HG02840 (cell line): ENCODE measurements at regions not wholly inside any gene's neighbourhood (a gene's known extent, or its start where the extent isn't known, plus 50 kb on each side); places are given as distances from the start of the nearest gene placed in this dataset.

Experiments
- ATAC-seq: cut with Tn5 transposase; IDR thresholded peaks from one replicate; pipeline ENCODE4 v1.9.1; 2021; ENCODE audit warnings: mild to moderate bottlenecking, moderate library complexity, moderate number of reproducible peaks; ENCODE audit not compliant: unreplicated experiment, low FRiP score

GRCh38 chr1:184141361-184141880 lies 89.9 kb downstream of the TSEN15 start:
- no peak for ATAC-seq

DNA sequence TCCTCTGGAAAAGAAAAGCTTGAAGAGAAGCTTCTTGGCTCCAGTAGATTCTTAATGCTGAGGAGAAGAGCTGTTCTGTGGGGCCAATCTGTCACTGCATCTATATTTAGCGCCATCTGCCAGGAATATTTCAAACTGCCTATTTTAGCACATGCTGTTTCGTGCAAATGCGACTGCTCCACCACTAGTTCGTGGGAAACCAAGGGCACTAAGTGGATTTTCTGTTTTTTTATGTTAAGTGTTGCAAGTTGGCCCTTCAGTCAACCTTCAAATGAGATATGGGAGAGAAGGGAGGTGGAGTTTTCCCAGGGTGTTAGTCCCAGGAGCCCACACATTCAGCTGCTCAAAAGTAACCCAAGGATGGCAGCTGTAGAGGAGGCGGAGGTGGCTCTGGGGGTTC lies 91.9 kb downstream of the TSEN15 start:
- ATAC-seq, result no peak

DNA sequence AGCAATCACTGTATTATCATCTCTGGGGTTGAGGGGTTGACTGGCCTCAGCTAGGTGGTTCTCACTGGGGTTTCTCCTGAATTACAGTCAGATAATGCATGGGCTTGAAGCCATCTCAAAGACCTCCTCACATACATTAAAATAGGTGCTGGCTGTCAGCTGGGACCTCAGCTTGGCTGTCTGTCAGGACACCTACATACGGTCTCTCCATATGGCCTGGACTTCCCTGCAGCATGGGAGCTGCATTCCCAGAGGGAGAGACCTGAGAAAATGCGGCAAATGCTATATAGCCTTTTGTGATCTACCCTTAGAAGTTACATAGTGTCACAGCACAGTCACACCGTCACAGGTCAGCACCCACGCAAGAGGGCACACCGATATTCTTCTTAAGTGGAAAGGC lies 93.6 kb downstream of the TSEN15 start:
- no peak for ATAC-seq

DNA sequence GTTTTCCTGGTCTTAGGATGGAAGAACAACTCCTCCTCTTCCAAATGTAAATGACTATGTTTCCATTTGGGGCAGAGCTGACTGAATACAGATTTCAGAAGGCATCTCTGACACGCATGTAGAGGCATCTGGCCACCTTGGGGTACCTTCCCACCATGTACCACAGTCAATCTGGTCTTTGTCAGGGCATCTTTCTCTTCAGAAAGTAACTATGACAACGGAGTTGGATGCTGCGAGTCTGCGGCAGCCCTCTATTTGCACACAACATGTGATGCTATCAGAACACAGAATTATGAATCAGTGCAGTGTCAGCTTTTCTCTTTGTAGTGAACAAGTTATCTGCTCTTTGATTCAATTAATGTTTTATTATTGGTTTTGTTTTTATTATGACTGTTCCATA lies 94.7 kb downstream of the TSEN15 start:
- ATAC-seq, result no peak

DNA sequence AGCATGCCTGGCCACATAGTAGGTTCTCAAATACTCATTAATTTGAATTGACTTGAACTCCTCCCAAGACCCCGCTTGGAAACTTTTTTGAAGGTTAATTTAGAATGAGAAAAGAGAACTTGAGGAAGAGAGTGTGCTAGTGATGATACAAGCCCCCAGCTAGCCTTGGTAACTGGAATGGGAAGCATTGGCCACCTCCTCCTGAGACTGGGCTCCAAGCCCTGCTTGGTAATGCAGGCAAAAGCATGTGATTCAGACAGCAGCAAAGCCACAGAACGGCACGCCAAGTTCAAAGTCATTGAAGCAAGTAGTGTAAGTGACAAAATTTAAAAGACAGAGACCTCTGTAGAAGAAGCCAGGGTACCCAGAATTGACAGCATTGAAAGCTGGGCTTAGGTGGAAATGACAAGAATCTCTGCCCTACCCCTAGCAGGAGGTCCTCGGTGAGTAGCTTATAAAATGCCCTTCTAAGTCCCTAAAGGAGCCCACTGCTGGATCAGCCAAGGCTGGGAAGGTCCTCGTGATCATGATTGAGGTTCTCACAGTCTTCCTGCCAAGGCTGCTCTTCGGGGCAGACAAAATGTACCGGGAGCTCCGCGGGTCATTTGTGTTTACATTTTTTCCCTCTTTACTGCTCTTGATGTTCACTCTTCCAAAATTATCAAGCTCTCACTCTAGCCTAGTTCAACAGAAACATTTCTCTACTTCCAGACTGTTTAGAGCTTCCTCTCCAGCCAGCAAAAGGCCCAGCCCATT lies 99.4 kb downstream of the TSEN15 start:
- ATAC-seq, result no peak

GRCh38 chr1:184152434-184152898 lies 100.9 kb downstream of the TSEN15 start:
- ATAC-seq, result no peak

DNA sequence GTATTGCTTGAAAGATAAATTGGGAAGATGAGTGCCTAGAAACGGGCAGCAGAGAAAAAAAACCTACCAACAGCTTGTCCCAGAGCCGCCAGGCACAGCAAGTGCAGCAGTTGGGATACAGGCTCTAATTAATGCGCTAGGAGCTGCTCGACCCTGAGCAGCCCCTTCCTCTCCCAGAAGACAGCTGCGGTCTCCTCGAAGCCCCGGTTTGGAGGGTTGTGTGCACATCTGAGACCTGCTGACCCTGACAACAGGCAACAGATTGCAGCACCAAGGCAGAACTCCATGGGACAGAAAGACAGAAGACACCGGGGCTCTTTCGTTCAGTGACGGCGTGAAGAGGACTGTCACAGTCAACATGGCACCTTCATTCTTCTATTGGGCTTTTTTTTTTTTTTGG lies 101.4 kb downstream of the TSEN15 start:
- no peak for ATAC-seq

- no peak for ATAC-seq
These were observed 102.2 kb downstream of the TSEN15 start for GRCh38 chr1:184153731-184154130.

DNA sequence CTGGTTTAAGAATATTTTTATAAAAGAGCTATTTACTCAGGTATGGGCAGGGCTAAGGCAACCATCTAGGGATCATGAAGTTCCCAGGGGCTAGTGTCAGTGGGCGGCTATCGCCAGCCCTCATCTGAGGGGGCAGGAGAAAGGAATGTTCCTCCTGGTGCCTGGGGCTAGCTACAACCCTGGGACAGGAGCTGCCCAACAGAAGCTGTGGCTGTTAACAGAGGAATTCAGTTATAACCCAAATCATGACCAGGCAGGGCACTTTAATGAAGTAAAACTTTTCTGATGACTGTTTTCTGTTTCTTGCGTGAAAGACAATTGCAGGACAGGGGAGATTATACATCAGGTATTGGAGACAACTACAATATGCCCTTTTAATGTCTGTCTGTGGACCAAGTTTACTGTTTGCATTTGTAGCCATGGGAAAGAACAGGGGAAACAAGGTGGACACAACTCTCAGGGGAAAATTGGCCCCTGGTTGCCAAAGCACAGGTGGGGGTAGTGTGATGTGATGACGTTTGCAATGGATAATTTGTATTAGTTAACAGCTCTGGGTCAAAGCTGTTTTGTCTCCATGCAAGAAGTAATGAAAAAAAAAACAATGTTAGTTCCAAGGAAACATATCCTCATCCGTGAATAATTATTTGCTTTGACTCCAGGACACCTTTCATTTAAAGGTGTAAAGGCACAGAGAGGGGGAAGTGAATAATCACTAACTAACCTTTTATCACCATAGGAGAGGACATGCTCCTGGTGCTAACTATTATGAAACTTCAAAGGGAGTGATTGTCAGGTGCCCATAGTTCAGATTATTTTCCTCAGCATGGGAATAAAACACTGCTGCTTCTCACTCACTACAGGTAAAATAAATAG lies 105.2 kb downstream of the TSEN15 start:
- no peak for ATAC-seq

DNA sequence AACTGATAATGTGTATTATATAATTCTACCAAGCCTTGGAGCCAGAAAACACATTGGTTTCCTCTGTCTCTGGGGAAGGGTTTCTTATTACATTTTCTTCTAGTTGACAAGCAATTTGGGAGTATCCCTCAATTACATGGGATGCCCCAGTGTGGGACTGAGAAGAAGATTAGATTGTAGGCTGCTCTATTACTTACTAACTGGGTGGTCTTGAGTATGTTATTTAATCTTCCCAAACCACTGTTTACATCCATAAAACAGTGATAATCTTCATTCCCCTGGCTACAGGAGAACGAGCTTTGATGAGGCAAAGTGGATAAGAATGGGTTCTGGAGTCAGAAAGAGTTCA lies 105.8 kb downstream of the TSEN15 start:
- ATAC-seq, result no peak

DNA sequence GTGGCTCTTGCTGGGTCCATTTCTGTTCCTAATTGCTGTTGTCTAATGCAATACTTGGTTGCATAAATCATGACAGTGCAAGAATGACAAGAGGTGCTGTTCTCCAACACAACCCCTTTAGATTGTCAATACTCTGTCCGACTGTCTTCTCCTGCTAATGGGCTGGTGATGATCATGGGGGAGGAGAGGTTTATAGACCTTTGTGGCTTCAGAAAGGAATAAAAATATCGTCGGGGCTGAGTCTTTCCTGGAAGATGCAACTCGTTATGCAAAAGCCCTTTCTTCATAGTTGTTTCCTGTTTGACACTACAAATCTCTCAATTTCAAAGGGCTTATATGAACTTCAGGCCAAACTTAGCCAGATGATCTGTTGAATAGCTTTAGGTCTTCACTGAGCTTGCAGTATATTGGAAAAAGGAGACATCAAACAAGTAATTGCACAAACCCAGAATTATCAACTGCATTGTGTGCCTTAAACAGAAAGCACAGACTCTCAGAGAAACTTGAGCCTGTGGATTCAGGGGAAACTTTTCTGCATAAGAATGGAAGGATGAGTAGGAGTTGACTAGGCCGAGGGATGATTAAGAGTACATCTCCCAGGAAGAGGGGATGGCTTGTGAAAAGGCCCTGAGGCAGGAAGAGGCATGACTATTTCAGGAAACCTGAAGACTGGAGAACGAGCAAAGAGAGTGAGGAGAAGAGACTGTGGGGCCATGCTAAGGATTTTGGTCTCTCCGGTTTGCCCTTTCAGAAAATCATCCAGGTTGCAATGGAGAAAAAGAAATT lies 107.6 kb downstream of the TSEN15 start:
- ATAC-seq, result no peak

- no peak for ATAC-seq
These were observed 108.7 kb downstream of the TSEN15 start for GRCh38 chr1:184160236-184160635.

DNA sequence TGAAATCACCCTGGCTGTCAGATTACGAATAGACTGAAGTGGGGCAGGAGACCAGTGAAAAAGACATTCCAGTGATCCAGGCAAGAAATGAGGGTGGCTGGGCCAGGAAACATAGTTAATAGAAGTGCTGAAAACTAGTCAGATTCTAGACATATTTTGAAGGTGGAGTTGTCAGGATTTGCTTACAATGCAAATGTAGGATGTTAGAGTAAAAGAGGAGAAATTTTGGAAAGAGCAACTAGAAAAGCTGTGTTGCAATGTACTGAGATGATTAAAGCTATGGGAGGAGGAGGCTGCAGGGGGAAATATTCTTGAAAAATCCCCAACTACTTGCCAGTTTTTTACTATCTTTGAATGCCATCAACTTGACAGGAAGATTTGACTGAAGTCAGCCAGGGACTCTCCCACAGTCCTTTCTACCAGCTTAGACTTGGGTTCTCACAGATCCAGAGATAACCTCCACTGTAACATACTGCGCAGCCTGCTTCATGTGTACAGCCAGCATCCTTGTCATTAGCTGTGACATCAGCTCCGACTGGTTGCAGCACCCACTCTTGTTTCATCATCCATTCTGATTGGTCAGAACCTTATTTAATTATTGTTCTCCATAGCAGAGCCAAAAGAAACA lies 109.7 kb downstream of the TSEN15 start:
- ATAC-seq, result no peak

DNA sequence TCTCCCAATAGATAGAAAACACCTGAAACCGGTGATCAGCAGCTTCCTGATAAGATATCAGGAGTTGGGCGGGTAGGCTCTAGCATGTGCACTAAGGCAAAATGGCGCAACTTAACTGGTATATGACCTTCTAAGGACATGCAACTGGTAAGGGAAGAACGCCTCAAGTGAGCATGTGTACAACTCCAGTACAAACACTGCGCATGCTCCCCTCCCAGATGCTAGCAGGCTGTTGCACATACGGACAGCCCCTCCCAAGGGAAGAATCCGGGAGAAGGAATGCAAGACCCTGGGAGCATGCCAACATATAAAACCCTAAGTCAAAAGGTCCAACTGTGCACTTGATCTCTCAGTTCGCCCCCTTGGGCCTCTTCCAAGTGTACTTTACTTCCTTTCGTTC lies 110.8 kb downstream of the TSEN15 start:
- ATAC-seq, result no peak

- ATAC-seq, result peak; percentile 64
These were observed 112.3 kb downstream of the TSEN15 start for GRCh38 chr1:184163674-184164465.

- ATAC-seq, result no peak
These were observed 113.0 kb downstream of the TSEN15 start for GRCh38 chr1:184164536-184164935.

GRCh38 chr1:184166485-184166884 lies 115.0 kb downstream of the TSEN15 start:
- ATAC-seq, result no peak

DNA sequence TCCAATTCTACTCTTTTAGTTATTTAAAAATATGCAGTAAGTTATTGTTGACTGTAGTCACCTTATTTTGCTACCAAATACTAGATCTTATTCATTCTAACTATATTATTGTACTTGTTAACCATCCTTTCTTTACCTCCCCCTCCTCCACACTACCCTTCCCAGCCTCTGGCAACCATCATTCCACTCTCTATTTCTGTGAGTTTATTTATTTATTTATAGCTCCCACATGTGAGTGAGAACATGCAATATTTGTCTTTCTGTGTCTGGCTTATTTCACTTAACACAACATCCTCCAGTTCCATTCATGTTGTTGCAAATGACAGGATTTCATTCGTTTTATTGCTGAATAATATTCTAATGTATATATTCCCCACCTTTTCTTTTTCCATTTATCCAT lies 115.8 kb downstream of the TSEN15 start:
- no peak for ATAC-seq

GRCh38 chr1:184170719-184171118 lies 119.2 kb downstream of the TSEN15 start:
- no peak for ATAC-seq

DNA sequence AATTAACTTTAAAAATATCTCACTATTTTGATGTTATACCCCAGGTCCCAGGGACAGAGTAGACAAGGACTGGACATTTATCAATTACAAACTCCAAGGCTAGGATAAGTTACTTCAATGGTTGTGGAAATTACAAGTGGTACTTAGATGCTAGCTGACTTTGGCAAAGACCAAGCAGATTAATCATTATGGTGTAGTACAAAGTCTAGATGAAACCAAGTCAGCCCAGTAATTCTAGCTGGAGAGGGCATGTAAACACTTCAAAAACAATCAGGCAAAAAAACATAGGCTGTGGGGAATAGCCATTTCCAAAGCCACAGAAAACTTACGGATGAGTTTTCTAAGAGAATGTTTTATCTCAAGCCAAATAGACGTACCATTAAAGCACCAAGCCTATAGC lies 124.5 kb downstream of the TSEN15 start:
- no peak for ATAC-seq
